H54 (cell line): ENCODE measurements at regions not wholly inside any gene's neighbourhood (a gene's known extent, or its start where the extent isn't known, plus 50 kb on each side); places are given as distances from the start of the nearest gene placed in this dataset.

Experiments
- DNase-seq: peaks from one replicate; pipeline ENCODE4 v3.0.0; 2011; ENCODE audit warnings: low spot score, mixed read lengths; ENCODE audit not compliant: insufficient read length
- FAIRE-seq: peaks from 3 replicates; lab custom pipeline; 2011; peaks lifted over from hg19 to GRCh38; lab: Jason Lieb, UNC
- POLR2A ChIP-seq: IDR thresholded peaks from 2 replicates; pipeline ENCODE4 v1.6.1; 2011; ENCODE audit warnings: low read depth, mild to moderate bottlenecking, low read length

- no peak for DNase-seq
- no peak for FAIRE-seq
- no peak for TF ChIP-seq POLR2A
These were observed 109.2 kb downstream of the ANXA2R start for GRCh38 chr5:42930934-42931333.

- FAIRE-seq, result no peak
- DNase-seq, result no peak
These were observed 110.2 kb downstream of the ANXA2R start for GRCh38 chr5:42929871-42930270.

DNA sequence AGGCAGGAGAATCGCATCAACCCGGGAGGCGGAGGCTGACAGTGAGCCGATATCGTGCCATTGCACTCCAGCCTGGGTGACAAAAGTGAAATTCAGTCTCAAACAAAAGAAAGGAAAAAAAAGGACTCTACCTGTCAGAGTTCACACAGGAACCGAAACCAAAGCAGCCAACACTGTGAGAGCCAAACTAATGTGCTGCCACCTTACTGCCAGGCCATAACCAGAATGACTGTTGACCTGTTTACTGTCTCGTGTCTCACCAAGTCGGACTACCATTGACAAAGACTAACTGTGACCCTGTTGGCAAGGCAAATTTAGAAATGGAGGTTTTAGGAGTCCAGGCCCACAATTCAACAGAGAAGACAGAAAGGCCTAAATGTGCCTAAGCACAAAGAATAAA lies 112.4 kb downstream of the ANXA2R start:
- DNase-seq (no peak), FAIRE-seq (no peak)

More at GRCh38 chr5:42929871-42930270, 110.2 kb downstream of the ANXA2R start:
- no peak for TF ChIP-seq POLR2A

DNA sequence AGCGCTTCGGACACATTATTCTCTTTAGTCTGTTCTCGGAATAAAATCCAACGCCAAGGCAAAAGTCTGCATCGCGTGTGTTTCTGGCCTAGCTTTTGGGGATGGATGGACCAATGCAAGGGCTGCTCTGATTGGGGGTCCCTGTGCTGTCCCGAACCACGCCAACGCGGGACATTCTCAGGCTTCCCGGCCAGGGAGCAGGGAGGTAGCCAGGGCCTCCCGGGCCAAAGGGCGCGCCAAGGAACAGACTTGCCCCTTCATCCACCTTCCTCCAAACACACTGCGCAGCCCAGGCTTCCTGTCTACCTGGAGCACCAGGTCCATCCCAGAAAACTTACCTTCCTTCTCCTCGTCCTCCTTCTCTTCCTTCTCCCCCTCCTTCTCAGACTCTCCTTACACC lies 113.0 kb upstream of the SELENOP start:
- FAIRE-seq (no peak), DNase-seq (no peak)
- no peak for TF ChIP-seq POLR2A

More for the DNA sequence above, 112.4 kb downstream of the ANXA2R start:
- TF ChIP-seq POLR2A, result no peak

DNA sequence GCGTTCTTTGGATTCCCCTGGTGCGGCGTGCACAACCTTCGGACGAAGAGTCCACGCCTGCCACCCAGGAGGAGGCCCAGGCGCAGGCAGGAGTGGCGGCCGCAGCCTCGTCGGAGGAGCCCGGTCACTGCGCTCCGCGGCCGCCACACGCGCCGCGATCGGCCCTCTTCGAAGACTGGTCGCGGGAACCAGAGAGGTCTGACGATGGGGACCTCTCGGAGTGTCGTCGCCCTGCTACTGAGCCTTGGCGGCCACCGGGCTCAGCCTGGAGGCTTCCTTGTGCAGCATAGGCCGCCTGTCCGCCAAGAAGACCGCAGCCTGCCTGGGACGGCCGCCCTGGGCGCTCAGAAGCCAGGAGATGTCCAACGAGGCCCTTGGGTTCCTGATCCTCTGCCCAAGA lies 112.5 kb upstream of the SELENOP start:
- TF ChIP-seq POLR2A, result no peak
- FAIRE-seq (no peak), DNase-seq (no peak)

DNA sequence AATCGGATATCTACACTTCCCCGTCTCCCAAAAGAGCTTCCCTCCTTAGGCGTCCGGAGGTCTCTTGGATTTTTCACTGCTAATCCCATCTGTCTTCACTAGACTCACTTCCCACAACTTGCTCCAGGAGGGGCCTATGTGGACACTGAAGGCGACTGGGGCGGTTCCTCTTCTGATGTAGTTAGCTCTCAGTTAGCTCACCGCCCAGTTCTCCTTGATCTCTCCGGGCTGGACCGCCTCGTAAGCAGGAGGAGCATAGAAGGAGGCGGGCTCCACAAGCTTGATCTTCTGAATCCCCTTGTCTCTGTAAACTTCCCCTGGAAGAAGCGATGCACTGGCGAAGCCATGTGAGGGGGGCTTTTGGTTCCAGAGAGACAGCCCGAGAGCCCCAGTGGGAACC lies 112.0 kb upstream of the SELENOP start:
- TF ChIP-seq POLR2A, result no peak
- FAIRE-seq (no peak), DNase-seq (no peak)

DNA sequence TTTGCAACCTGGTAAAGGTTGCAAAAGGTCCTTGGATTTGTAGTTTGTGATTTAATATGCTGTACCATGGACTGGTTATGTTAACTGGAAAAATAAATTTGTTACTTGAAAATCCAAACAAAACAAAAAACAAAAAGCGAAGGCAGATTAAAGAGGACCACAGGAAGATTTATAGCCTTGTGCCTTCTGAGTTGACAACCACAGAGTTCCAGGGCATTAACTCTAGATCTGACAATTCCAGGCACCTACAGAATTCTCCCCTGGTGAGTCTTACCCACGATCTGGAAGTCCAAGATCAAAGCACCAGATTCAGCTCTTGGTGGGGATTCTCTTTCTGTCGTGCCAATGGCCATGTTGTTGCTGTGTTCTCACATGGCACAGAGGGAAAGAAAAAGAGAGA lies 107.9 kb upstream of the SELENOP start:
- FAIRE-seq, result no peak
- no peak for DNase-seq
- no peak for TF ChIP-seq POLR2A

GRCh38 chr5:42915306-42915866 lies 103.7 kb upstream of the SELENOP start:
- no peak for TF ChIP-seq POLR2A
- DNase-seq, result no peak
- FAIRE-seq, result no peak

GRCh38 chr5:42912184-42912798 lies 100.6 kb upstream of the SELENOP start:
- DNase-seq (peak; percentile 29), FAIRE-seq (no peak)
- TF ChIP-seq POLR2A, result no peak

DNA sequence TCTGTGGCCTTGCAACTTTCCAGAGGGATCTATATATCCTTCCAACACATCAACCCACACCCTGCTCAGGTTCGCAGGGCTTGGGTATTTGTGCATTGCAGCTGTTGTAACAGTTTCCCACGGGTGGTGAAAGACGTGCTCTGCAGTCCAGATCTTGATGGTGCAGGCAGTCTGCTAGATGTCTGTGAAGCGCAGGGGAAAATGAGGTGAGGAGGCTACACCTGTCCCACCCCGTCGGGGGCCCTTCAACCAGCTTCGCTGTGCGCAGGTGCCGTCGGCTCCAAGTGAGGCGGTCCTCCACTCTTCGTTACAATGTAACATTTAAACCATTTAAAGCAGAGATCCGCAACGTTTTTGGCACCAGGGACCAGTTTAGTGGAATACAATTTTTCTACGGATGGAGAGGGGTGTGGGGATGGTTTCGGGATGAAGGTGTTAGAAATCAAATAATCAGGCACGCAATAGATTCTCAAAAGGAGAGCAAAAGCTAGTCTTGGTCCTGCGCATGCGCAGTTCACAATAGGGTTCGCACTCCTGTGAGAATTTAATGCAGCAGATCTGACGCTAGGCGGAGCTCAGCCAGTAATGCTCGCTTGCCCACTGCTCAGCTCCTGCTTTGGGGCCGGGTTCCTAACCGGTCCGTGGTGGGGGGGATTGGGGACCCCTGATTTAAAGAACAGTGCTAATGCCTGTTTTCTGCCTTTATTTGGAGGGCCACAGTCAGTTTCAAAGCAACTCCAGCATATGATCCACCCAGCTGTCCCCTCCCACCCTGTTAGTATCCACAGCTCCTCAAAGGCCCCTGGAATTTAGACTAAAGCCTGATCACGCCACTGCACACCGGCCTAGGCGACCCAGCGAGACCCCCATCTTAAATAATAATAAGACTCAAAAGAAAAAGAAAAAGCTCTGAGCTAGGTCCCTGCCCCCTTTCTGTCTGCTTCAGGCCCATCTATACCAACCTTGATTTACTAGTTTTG lies 97.1 kb upstream of the SELENOP start:
- FAIRE-seq, result peak; percentile 90
- DNase-seq, result peak; percentile 77
- TF ChIP-seq POLR2A, result no peak

GRCh38 chr5:42908086-42908485 lies 96.4 kb upstream of the SELENOP start:
- TF ChIP-seq POLR2A, result no peak
- DNase-seq (no peak), FAIRE-seq (no peak)

DNA sequence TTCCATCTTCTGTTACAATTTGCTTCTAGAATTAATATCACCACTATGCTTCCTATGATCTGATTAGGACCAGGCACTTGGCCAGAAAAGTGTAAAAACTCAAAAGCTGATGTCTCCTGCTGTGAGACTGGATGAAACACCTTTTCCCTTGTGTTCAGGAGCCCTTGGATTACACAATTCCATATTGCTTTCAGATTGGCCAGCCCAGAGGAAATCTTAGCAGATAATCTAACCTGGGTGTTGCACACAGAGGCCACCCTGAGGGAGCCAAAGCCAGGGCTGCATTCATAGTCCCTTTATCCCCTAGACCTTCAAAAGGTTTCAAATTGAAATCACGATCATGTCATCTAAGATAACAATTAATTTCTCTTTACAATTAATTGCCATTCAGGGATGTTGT lies 94.1 kb upstream of the SELENOP start:
- DNase-seq, result no peak
- no peak for FAIRE-seq
- no peak for TF ChIP-seq POLR2A

GRCh38 chr5:42900734-42901133 lies 89.0 kb upstream of the SELENOP start:
- FAIRE-seq, result no peak
- TF ChIP-seq POLR2A, result no peak
- DNase-seq, result no peak

DNA sequence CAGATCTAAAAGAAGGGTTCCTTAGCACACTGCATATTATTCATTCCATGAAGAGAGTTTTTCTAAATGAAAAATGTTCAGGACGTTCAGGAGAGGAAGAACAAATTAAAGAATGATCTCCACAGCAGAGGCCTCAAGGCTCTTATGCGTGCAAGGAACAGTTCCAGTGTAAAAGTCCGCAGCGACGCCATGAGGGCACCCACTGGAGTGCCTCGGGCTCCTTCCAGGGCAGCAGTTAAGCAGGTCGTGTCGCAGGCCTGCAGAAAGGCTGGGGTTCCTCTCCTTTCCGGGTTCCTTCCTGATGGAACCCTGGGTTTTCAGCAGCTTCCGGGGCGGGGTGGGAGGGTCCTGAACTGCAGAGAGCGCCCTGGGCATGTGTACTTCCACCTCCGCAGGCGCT lies 87.1 kb upstream of the SELENOP start:
- FAIRE-seq (no peak), DNase-seq (no peak)
- TF ChIP-seq POLR2A, result no peak
